ENCODE measurements at regions not wholly inside any gene's neighbourhood (a gene's known extent, or its start where the extent isn't known, plus 50 kb on each side); places are given as distances from the start of the nearest gene placed in this dataset.

- no peaks in the 10 kb centered on the region for H3K27me3 Mint-ChIP-seq (ENCODE audit: unreplicated experiment)
- TF ChIP-seq CTCF (IDR thresholded peaks at IDR 0.05), result no peak
- no peak for DNase-seq (ENCODE audit: extremely low spot score, unreplicated experiment)
These were observed 651.4 kb downstream of the IQCM start for GRCh38 chr4:149164282-149164681.

GRCh38 chr4:149161247-149161646, 654.4 kb downstream of the IQCM start:
- TF ChIP-seq CTCF (IDR thresholded peaks at IDR 0.05), result no peak
- no peaks in the 10 kb centered on the region for H3K27me3 Mint-ChIP-seq (ENCODE audit: unreplicated experiment)
- no peaks in the 10 kb centered on the region for H3K9me3 Mint-ChIP-seq (ENCODE audit: unreplicated experiment)
- H3K36me3 Mint-ChIP-seq (ENCODE audit: unreplicated experiment), result no peaks in the 10 kb centered on the region
- no peak overlapping the region for H3K4me3 Mint-ChIP-seq (ENCODE audit: unreplicated experiment)
- no peaks in the 10 kb centered on the region for H3K4me1 Mint-ChIP-seq (ENCODE audit: unreplicated experiment)
- no peak for DNase-seq (ENCODE audit: extremely low spot score, unreplicated experiment)
- no peak overlapping the region for H3K27ac Mint-ChIP-seq (ENCODE audit: unreplicated experiment)

More at GRCh38 chr4:149164282-149164681, 651.4 kb downstream of the IQCM start:
- Mint-ChIP-seq H3K36me3 (ENCODE audit: unreplicated experiment) (no peaks in the 10 kb centered on the region), H3K9me3 (ENCODE audit: unreplicated experiment) (no peaks in the 10 kb centered on the region), H3K4me3 (ENCODE audit: unreplicated experiment) (no peak overlapping the region), H3K4me1 (ENCODE audit: unreplicated experiment) (no peaks in the 10 kb centered on the region), H3K27ac (ENCODE audit: unreplicated experiment) (no peak overlapping the region)

GRCh38 chr4:149160370-149160769, 655.3 kb downstream of the IQCM start:
- Mint-ChIP-seq H3K27me3 (ENCODE audit: unreplicated experiment) (no peaks in the 10 kb centered on the region), H3K9me3 (ENCODE audit: unreplicated experiment) (no peaks in the 10 kb centered on the region), H3K4me1 (ENCODE audit: unreplicated experiment) (no peaks in the 10 kb centered on the region), H3K36me3 (ENCODE audit: unreplicated experiment) (no peaks in the 10 kb centered on the region), H3K4me3 (ENCODE audit: unreplicated experiment) (no peak overlapping the region), H3K27ac (ENCODE audit: unreplicated experiment) (no peak overlapping the region)
- TF ChIP-seq CTCF (IDR thresholded peaks at IDR 0.05), result no peak
- DNase-seq (ENCODE audit: extremely low spot score, unreplicated experiment), result no peak

- no peak for TF ChIP-seq CTCF (IDR thresholded peaks at IDR 0.05)
- Mint-ChIP-seq H3K36me3 (ENCODE audit: unreplicated experiment) (no peaks in the 10 kb centered on the region), H3K4me1 (ENCODE audit: unreplicated experiment) (no peaks in the 10 kb centered on the region), H3K4me3 (ENCODE audit: unreplicated experiment) (no peak overlapping the region), H3K27ac (ENCODE audit: unreplicated experiment) (no peak overlapping the region), H3K9me3 (ENCODE audit: unreplicated experiment) (no peaks in the 10 kb centered on the region), H3K27me3 (ENCODE audit: unreplicated experiment) (no peaks in the 10 kb centered on the region)
- DNase-seq (ENCODE audit: extremely low spot score, unreplicated experiment), result no peak
These were observed 656.8 kb downstream of the IQCM start for GRCh38 chr4:149158817-149159216.

GRCh38 chr4:149145803-149146202, 669.8 kb downstream of the IQCM start:
- no peaks in the 10 kb centered on the region for H3K27me3 Mint-ChIP-seq (ENCODE audit: unreplicated experiment)
- H3K27ac Mint-ChIP-seq (ENCODE audit: unreplicated experiment), result no peak overlapping the region
- TF ChIP-seq CTCF (IDR thresholded peaks at IDR 0.05), result no peak
- H3K9me3 Mint-ChIP-seq (ENCODE audit: unreplicated experiment), result no peaks in the 10 kb centered on the region
- no peak overlapping the region for H3K4me3 Mint-ChIP-seq (ENCODE audit: unreplicated experiment)
- no peaks in the 10 kb centered on the region for H3K36me3 Mint-ChIP-seq (ENCODE audit: unreplicated experiment)
- no peaks in the 10 kb centered on the region for H3K4me1 Mint-ChIP-seq (ENCODE audit: unreplicated experiment)
- DNase-seq (ENCODE audit: extremely low spot score, unreplicated experiment), result no peak

Data from osteocyte (in vitro differentiated cells).